DND-41 (cell line): ENCODE measurements at regions not wholly inside any gene's neighbourhood (a gene's known extent, or its start where the extent isn't known, plus 50 kb on each side); places are given as distances from the start of the nearest gene placed in this dataset.
"Not testable (repeated sequence)": the region's sequence is repeated elsewhere in the genome, so short reads cannot be mapped to it uniquely, and the experiment has no call there.

Experiments
- ATAC-seq: fragments of 200-7000 bp; cut with Tn5 transposase; 3 replicates; pipeline ENCODE4 v1.9.1; 2021; ENCODE audit warnings: low read depth; ENCODE audit not compliant: insufficient read depth
- DNase-seq: peaks from one replicate; pipeline ENCODE4 v3.0.0-alpha.2; 2020
- H2AFZ ChIP-seq: 2 replicates; pipeline ENCODE4 v1.6.0; 2012; ENCODE audit warnings: low read depth, low read length
- H3K27ac ChIP-seq: 2 replicates; pipeline ENCODE4 v1.5.1; 2012; ENCODE audit warnings: low read length, inconsistent platforms
- H3K27me3 ChIP-seq: fragments of 200-600 bp; sonication (generic); 2 replicates; pipeline ENCODE4 v1.6.0; 2012; ENCODE audit warnings: low read length, mild to moderate bottlenecking, inconsistent platforms; ENCODE audit not compliant: insufficient read depth, poor library complexity
- H3K36me3 ChIP-seq: 2 replicates; pipeline ENCODE4 v1.5.1; 2012; ENCODE audit warnings: low read length, inconsistent platforms; ENCODE audit not compliant: insufficient read depth
- H3K4me1 ChIP-seq: 2 replicates; pipeline ENCODE4 v1.5.1; 2012; ENCODE audit warnings: mild to moderate bottlenecking, low read length; ENCODE audit not compliant: insufficient read depth
- H3K4me2 ChIP-seq: 2 replicates; pipeline ENCODE4 v1.6.0; 2012; ENCODE audit warnings: mild to moderate bottlenecking, moderate library complexity, low read length, inconsistent platforms; ENCODE audit not compliant: insufficient read depth
- H3K4me3 ChIP-seq, 2 experiments: fragments of 200-600 bp in 1 of 2; shearing (Covaris generic) in 1 of 2; 2 replicates each; pipeline ENCODE4 v1.5.1; 2012 to 2016; ENCODE audit warnings: inconsistent platforms in 2 of 2, low read length in 2 of 2, mild to moderate bottlenecking in 2 of 2, low read depth in 1 of 2, moderate library complexity in 1 of 2
- H3K79me2 ChIP-seq: 2 replicates; pipeline ENCODE4 v1.6.0; 2012; ENCODE audit warnings: low read length, inconsistent platforms; ENCODE audit not compliant: insufficient read depth
- H3K9ac ChIP-seq: 2 replicates; pipeline ENCODE4 v1.6.0; 2012; ENCODE audit warnings: low read depth, mild to moderate bottlenecking, inconsistent platforms, low read length, moderate library complexity
- H3K9me3 ChIP-seq: 2 replicates; pipeline ENCODE4 v1.5.1; 2012; ENCODE audit warnings: low read length, moderate library complexity, mild to moderate bottlenecking, inconsistent platforms; ENCODE audit not compliant: insufficient read depth, severe bottlenecking
- H4K20me1 ChIP-seq: 2 replicates; pipeline ENCODE4 v1.6.0; 2012; ENCODE audit warnings: low read length; ENCODE audit not compliant: insufficient read depth
- EZH2 ChIP-seq: IDR thresholded peaks from 3 replicates; pipeline ENCODE4 v1.6.1; 2012; ENCODE audit warnings: borderline replicate concordance, low read depth, mild to moderate bottlenecking, moderate library complexity, low read length, inconsistent platforms; ENCODE audit not compliant: severe bottlenecking
- TF ChIP-seq, protein P1 (sequence below): IDR thresholded peaks from 2 replicates; pipeline ENCODE4 v1.5.1; 2012; ENCODE audit warnings: borderline replicate concordance, low read length, moderate library complexity, mild to moderate bottlenecking; ENCODE audit not compliant: poor library complexity, severe bottlenecking; ENCODE audit errors: extremely low read depth

DNA sequence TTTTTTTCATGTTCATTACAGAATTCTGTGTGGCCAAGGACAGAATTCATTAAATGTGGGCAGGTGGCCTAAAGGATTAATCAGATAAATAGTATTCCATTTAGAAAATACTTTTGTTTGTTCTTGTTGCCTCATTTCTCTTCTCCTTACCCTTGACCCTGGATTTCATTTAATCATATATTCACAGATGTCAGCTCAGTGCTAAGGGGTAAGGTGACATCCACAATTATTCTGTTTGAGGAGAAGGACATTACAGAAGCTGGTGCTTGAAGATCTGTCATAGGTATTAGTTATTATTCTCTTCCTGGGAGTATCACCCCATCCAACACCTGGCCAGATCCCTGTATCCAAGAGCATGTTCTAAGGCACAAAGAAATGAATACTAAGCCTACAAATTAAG lies 961.1 kb downstream of the XPNPEP1 start:
- no peaks in the 10 kb centered on the region for H3K27me3 ChIP-seq
- H3K4me2 ChIP-seq = no peak overlapping the region
- H4K20me1 ChIP-seq = no peaks in the 10 kb centered on the region
- no peak for ATAC-seq
- no peak for DNase-seq
- no peak overlapping the region for H3K27ac ChIP-seq
- no peaks in the 10 kb centered on the region for H3K9me3 ChIP-seq
- no peak for TF ChIP-seq EZH2
- TF ChIP-seq, protein P1, sequence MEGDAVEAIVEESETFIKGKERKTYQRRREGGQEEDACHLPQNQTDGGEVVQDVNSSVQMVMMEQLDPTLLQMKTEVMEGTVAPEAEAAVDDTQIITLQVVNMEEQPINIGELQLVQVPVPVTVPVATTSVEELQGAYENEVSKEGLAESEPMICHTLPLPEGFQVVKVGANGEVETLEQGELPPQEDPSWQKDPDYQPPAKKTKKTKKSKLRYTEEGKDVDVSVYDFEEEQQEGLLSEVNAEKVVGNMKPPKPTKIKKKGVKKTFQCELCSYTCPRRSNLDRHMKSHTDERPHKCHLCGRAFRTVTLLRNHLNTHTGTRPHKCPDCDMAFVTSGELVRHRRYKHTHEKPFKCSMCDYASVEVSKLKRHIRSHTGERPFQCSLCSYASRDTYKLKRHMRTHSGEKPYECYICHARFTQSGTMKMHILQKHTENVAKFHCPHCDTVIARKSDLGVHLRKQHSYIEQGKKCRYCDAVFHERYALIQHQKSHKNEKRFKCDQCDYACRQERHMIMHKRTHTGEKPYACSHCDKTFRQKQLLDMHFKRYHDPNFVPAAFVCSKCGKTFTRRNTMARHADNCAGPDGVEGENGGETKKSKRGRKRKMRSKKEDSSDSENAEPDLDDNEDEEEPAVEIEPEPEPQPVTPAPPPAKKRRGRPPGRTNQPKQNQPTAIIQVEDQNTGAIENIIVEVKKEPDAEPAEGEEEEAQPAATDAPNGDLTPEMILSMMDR = no peak
- H3K9ac ChIP-seq = no peak overlapping the region
- H2AFZ ChIP-seq = no peak overlapping the region
- H3K36me3 ChIP-seq = no peaks in the 10 kb centered on the region
- no peaks in the 10 kb centered on the region for H3K79me2 ChIP-seq
- no peak overlapping the region for H3K4me3 ChIP-seq
- no peaks in the 10 kb centered on the region for H3K4me1 ChIP-seq

DNA sequence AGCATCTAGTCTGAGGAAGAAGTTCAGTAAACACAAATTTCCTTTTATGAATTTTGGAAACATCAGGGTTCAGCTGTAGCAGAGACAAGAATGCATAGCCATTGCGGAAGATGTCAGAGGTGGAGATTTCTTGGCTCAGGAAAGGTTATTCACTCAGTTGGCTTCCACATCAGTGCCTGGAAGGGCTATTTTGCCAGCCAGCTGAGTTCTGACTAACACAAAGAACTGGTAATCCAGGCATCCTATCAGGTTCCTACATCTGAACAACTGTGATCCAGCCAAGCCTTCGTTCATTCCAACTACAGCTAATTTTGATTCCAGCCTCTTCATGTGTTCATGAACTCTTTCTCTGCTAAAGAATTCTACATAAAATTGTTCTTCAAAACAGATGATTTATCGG lies 965.6 kb downstream of the XPNPEP1 start:
- no peaks in the 10 kb centered on the region for H3K27me3 ChIP-seq
- H3K4me1 ChIP-seq = no peaks in the 10 kb centered on the region
- H3K36me3 ChIP-seq = no peaks in the 10 kb centered on the region
- H2AFZ ChIP-seq = no peak overlapping the region
- TF ChIP-seq EZH2 = no peak
- TF ChIP-seq, protein P1 = no peak
- no peaks in the 10 kb centered on the region for H4K20me1 ChIP-seq
- ATAC-seq (no peak), DNase-seq (no peak)
- no peak overlapping the region for H3K4me2 ChIP-seq
- H3K27ac ChIP-seq = no peak overlapping the region
- no peaks in the 10 kb centered on the region for H3K79me2 ChIP-seq
- no peaks in the 10 kb centered on the region for H3K9me3 ChIP-seq
- H3K9ac ChIP-seq = no peak overlapping the region
- no peak overlapping the region for H3K4me3 ChIP-seq

DNA sequence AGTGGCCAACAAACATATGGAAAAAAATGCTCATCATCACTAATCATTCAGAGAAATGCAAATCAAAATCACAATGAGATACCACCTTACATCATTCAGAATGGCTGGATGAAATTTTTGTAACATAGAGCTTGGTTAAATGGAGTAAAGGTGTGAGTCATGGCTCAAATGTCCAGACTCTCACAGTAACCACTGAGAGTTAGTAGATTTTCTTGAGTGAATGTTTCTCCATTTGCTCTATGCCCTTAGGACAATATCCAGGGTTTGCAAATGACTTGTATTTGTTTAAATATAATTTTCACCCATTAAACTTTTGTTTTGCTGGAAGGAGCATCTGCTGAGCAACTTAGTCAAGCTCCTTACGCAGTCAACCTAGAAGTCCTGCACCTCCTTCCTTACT lies 967.2 kb downstream of the XPNPEP1 start:
- no peaks in the 10 kb centered on the region for H3K27me3 ChIP-seq
- no peaks in the 10 kb centered on the region for H4K20me1 ChIP-seq
- H2AFZ ChIP-seq = no peak overlapping the region
- ATAC-seq (no peak), DNase-seq (no peak)
- no peak overlapping the region for H3K9ac ChIP-seq
- H3K4me1 ChIP-seq = no peaks in the 10 kb centered on the region
- H3K79me2 ChIP-seq = no peaks in the 10 kb centered on the region
- no peak overlapping the region for H3K27ac ChIP-seq
- H3K4me3 ChIP-seq = no peak overlapping the region
- TF ChIP-seq, protein P1 = no peak
- no peak for TF ChIP-seq EZH2
- H3K9me3 ChIP-seq = no peaks in the 10 kb centered on the region
- H3K4me2 ChIP-seq = no peak overlapping the region
- H3K36me3 ChIP-seq = no peaks in the 10 kb centered on the region

DNA sequence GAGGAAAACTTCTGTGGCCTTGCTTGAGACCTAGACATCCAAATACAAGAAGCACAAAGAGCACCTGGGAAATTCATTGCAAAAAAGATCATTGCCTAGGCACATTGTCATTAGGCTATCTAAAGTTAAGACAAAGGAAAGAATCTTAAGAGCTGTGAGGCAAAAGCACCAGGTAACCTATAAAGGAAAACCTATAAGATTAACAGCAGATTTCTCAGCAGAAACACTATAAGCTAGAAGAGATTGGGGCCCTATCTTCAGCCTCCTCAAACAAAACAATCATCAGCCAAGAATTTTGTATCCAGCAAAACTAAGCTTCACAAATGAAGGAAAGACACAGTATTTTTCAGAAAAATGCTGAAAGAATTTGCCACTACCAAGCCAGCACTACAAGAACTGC lies 1003.3 kb downstream of the XPNPEP1 start:
- not testable (repeated sequence) for H3K9me3 ChIP-seq, H2AFZ ChIP-seq, H3K9ac ChIP-seq, H4K20me1 ChIP-seq, ATAC-seq, H3K36me3 ChIP-seq, DNase-seq, H3K4me1 ChIP-seq, H3K27ac ChIP-seq, H3K4me3 ChIP-seq, H3K27me3 ChIP-seq, H3K4me2 ChIP-seq, H3K79me2 ChIP-seq
